Colonic mucosa (tissue), 4 donors: ENCODE measurements at regions not wholly inside any gene's neighbourhood (a gene's known extent, or its start where the extent isn't known, plus 50 kb on each side); places are given as distances from the start of the nearest gene placed in this dataset.

Experiments used
- DNase-seq: peaks from one replicate; pipeline ENCODE4 v3.0.0-alpha.2; 2020
- H3K27ac ChIP-seq: fragments of 200-600 bp; one replicate; pipeline ENCODE4 v1.8.0; 2021
- H3K27me3 ChIP-seq: fragments of 200-600 bp; one replicate; pipeline ENCODE4 v1.8.0; 2021
- H3K36me3 ChIP-seq: fragments of 200-600 bp; one replicate; pipeline ENCODE4 v1.8.0; 2021
- H3K4me1 ChIP-seq: fragments of 200-600 bp; one replicate; pipeline ENCODE4 v1.8.0; 2021; ENCODE audit warnings: mild to moderate bottlenecking
- H3K4me3 ChIP-seq: fragments of 200-600 bp; one replicate; pipeline ENCODE4 v1.8.0; 2021
- H3K9ac ChIP-seq, 2 donors: one replicate each; pipeline ENCODE4 v1.7.0; 2013; ENCODE audit warnings: control low read depth in 2 of 2, low read depth in 2 of 2, low read length in 2 of 2
- H3K9me3 ChIP-seq: fragments of 200-600 bp; one replicate; pipeline ENCODE4 v1.8.0; 2021
- CTCF ChIP-seq: fragments of 200-600 bp; IDR thresholded peaks from one replicate; pipeline ENCODE4 v1.8.0; 2022; ENCODE audit warnings: antibody characterized with exemption, mild to moderate bottlenecking
- intact Hi-C: fragments of 100-400 bp; cut with DNase I; formaldehyde crosslinking; loops from one replicate; pipeline ENCODE4 v1.14.1; 2022
- donor health status: healthy.
- donor health status: DM: no; HTN: no; CAD: no.
- donor health status: DM: no; HTN: no; CAD: no.

GRCh38 chr3:29083081-29083480 is 197.8 kb upstream of the RBMS3 start:
- Histone ChIP-seq H3K4me1 (no peaks in the 10 kb centered on the region), H3K27me3 (no peaks in the 10 kb centered on the region), H3K9ac (no peak overlapping the region), H3K27ac (no peak overlapping the region), H3K36me3 (no peaks in the 10 kb centered on the region), H3K9me3 (no peaks in the 10 kb centered on the region), H3K4me3 (no peak overlapping the region)
- DNase-seq, result no peak
- intact Hi-C loops, result no loop called here
- no peak for TF ChIP-seq CTCF

GRCh38 chr3:29083676-29084075 is 197.2 kb upstream of the RBMS3 start:
- TF ChIP-seq CTCF, result no peak
- no peak overlapping the region for H3K27ac ChIP-seq
- intact Hi-C loops, result no loop called here

GRCh38 chr3:29088579-29088978 is 192.3 kb upstream of the RBMS3 start:
- Histone ChIP-seq H3K9ac (no peak overlapping the region), H3K4me3 (no peak overlapping the region), H3K4me1 (no peaks in the 10 kb centered on the region), H3K36me3 (no peaks in the 10 kb centered on the region), H3K27ac (no peak overlapping the region), H3K9me3 (no peaks in the 10 kb centered on the region), H3K27me3 (no peaks in the 10 kb centered on the region)
- DNase-seq, result no peak
- no peak for TF ChIP-seq CTCF
- intact Hi-C loops, result no loop called here

More at GRCh38 chr3:29083676-29084075, 197.2 kb upstream of the RBMS3 start:
- Histone ChIP-seq H3K4me3 (no peak overlapping the region), H3K4me1 (no peaks in the 10 kb centered on the region), H3K27me3 (no peaks in the 10 kb centered on the region), H3K36me3 (no peaks in the 10 kb centered on the region), H3K9me3 (no peaks in the 10 kb centered on the region), H3K9ac (no peak overlapping the region)
- DNase-seq, result no peak

GRCh38 chr3:29090912-29091597 is 189.8 kb upstream of the RBMS3 start:
- DNase-seq, result no peak
- H3K36me3 ChIP-seq, result no peaks in the 10 kb centered on the region
- H3K27ac ChIP-seq, result no peak overlapping the region
- H3K9me3 ChIP-seq, result no peaks in the 10 kb centered on the region
- no peak for TF ChIP-seq CTCF
- H3K27me3 ChIP-seq, result no peaks in the 10 kb centered on the region
- intact Hi-C loops, result no loop called here
- no peaks in the 10 kb centered on the region for H3K4me1 ChIP-seq
- H3K4me3 ChIP-seq, result no peak overlapping the region
- H3K9ac ChIP-seq, result no peak overlapping the region

- intact Hi-C loops, result no loop called here
- TF ChIP-seq CTCF, result no peak
Measured at GRCh38 chr3:29091599-29092189, 189.2 kb upstream of the RBMS3 start.

More at GRCh38 chr3:29091599-29092189, 189.2 kb upstream of the RBMS3 start:
- H3K36me3 ChIP-seq, result no peaks in the 10 kb centered on the region
- H3K4me3 ChIP-seq, result no peak overlapping the region
- no peaks in the 10 kb centered on the region for H3K4me1 ChIP-seq
- H3K9ac ChIP-seq, result no peak overlapping the region
- DNase-seq, result no peak
- H3K9me3 ChIP-seq, result no peaks in the 10 kb centered on the region
- no peaks in the 10 kb centered on the region for H3K27me3 ChIP-seq
- no peak overlapping the region for H3K27ac ChIP-seq
